ENCODE measurements at regions not wholly inside any gene's neighbourhood (a gene's known extent, or its start where the extent isn't known, plus 50 kb on each side); places are given as distances from the start of the nearest gene placed in this dataset.

DNA sequence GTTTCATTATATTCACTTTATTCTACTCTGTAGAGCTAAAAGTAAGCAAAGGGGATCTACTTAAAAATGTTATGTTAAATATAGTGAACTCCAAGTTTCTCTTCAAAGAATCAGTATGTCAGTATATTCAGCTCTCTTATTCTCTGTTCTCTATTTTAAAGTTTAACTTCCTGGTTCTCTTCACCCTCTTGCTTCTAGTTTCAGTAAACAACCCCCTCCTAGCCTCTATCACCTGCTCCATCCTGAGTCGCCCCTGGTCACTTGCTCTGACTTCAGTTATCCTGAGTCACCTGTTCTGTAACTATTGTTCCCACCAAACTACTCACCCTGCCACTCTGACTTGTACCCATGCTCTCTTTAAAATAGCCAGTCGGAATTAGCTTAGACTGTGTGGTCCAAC is 180.9 kb upstream of the AADAT start:
- Histone ChIP-seq H3K36me3 (ENCODE audit: low read depth, missing control alignments) (no peaks in the 10 kb centered on the region), H3K27ac (no peak overlapping the region), H3K4me3 (no peak overlapping the region), H3K4me1 (no peaks in the 10 kb centered on the region), H3K27me3 (no peaks in the 10 kb centered on the region), H3K9me3 (no peaks in the 10 kb centered on the region)
- intact Hi-C loops (cut with DNase I; ENCODE audit: low total_unique reads), result no loop called here
- WGBS, 2 donors, result 82 to 94% methylated on average over 2 of the region's 2 CpGs
- no peak for TF ChIP-seq POLR2A (IDR thresholded peaks at IDR 0.05)
- TF ChIP-seq, protein P1, sequence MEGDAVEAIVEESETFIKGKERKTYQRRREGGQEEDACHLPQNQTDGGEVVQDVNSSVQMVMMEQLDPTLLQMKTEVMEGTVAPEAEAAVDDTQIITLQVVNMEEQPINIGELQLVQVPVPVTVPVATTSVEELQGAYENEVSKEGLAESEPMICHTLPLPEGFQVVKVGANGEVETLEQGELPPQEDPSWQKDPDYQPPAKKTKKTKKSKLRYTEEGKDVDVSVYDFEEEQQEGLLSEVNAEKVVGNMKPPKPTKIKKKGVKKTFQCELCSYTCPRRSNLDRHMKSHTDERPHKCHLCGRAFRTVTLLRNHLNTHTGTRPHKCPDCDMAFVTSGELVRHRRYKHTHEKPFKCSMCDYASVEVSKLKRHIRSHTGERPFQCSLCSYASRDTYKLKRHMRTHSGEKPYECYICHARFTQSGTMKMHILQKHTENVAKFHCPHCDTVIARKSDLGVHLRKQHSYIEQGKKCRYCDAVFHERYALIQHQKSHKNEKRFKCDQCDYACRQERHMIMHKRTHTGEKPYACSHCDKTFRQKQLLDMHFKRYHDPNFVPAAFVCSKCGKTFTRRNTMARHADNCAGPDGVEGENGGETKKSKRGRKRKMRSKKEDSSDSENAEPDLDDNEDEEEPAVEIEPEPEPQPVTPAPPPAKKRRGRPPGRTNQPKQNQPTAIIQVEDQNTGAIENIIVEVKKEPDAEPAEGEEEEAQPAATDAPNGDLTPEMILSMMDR (IDR thresholded peaks at IDR 0.05), result no peak
- no peak for DNase-seq

DNA sequence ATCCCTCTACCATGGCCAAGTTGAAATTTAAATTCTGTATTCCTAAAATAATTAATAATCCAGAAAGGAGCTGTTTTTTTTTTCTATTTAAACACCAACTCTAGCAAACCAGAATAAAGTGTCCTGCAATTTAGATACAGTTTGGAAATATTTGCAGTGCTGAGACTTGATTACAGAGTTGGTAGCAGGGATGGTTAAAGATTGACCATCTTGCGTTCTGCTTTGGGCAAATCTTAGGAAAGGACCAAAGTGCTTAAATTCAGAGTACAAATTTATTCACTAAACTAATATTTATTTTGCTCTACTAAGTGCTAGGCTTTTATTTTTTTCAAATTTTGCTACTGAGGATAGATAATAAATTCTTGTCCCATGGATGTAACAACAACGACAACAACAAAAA is 180.2 kb upstream of the AADAT start:
- no peak for TF ChIP-seq POLR2A (IDR thresholded peaks at IDR 0.05)
- TF ChIP-seq, protein P1 (IDR thresholded peaks at IDR 0.05), result no peak

DNA sequence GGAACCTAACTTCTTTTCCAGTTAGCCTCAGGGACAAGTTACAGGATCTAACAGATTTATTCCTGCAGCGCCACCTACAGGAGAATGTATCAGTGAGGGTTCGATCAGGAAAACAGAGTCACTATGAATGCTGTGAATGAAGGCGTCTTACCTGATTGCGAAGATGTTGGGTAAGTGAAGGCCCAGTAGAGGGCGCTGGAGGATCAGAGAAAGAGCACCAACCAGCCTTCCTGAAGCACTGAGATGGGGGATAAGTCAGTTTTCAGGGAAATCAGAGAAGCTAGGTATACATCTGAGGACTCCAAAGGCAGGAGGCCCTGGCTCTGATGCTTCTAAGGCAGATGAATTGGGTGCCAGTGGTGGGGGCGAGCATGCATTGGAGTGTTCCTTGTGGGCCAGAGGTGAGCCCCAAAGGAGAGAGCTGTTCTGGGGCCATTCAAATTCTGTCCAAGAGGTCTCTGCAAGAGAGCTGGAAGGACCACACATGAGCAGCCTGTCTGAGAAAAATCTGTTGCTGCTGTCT is 169.9 kb upstream of the AADAT start:
- H3K4me3 ChIP-seq, result no peak overlapping the region
- DNase-seq, result peak; percentile 96
- H3K9me3 ChIP-seq, result no peaks in the 10 kb centered on the region
- TF ChIP-seq, protein P1 (IDR thresholded peaks at IDR 0.05), result peak; percentile 78 to 83 (median 82)
- no peak for TF ChIP-seq POLR2A (IDR thresholded peaks at IDR 0.05)
- H3K36me3 ChIP-seq (ENCODE audit: low read depth, missing control alignments), result no peaks in the 10 kb centered on the region
- no peaks in the 10 kb centered on the region for H3K4me1 ChIP-seq
- no peak overlapping the region for H3K27ac ChIP-seq
- intact Hi-C loops (cut with DNase I; ENCODE audit: low total_unique reads), result no loop called here
- 6 to 11% methylated on average over 6 of the region's 6 CpGs for WGBS, 2 donors
- no peaks in the 10 kb centered on the region for H3K27me3 ChIP-seq

More for the DNA sequence above, 180.2 kb upstream of the AADAT start:
- Histone ChIP-seq H3K4me1 (no peaks in the 10 kb centered on the region), H3K9me3 (no peaks in the 10 kb centered on the region), H3K36me3 (ENCODE audit: low read depth, missing control alignments) (no peaks in the 10 kb centered on the region), H3K27me3 (no peaks in the 10 kb centered on the region), H3K27ac (no peak overlapping the region), H3K4me3 (no peak overlapping the region)
- intact Hi-C loops (cut with DNase I; ENCODE audit: low total_unique reads), result no loop called here
- 93 to 94% methylated on average over 2 of the region's 2 CpGs for WGBS, 2 donors
- DNase-seq, result no peak

DNA sequence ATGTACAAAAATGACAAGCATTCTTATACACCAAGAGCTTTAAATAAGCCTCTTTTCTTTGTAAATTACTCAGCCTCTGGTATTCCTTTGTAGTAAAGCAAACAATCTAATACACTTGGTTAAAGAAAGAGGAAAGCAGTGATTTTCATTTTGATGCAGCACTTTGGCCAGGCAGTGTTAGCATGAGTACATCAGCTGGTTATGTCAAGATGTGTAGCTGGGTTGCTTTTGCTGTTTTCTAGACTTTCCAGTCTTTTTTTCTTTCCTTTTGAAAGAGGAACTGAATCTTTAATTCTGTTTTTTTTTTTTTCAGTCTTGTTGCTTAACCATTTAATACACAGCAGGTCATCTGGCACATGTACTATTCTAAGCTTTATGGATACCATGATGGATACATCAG is 167.1 kb upstream of the AADAT start:
- Histone ChIP-seq H3K4me1 (no peaks in the 10 kb centered on the region), H3K4me3 (no peak overlapping the region), H3K9me3 (no peaks in the 10 kb centered on the region), H3K27ac (no peak overlapping the region), H3K27me3 (no peaks in the 10 kb centered on the region), H3K36me3 (ENCODE audit: low read depth, missing control alignments) (no peaks in the 10 kb centered on the region)
- TF ChIP-seq POLR2A (IDR thresholded peaks at IDR 0.05), result no peak
- TF ChIP-seq, protein P1 (IDR thresholded peaks at IDR 0.05), result no peak
- DNase-seq, result no peak
- intact Hi-C loops (cut with DNase I; ENCODE audit: low total_unique reads), result no loop called here

DNA sequence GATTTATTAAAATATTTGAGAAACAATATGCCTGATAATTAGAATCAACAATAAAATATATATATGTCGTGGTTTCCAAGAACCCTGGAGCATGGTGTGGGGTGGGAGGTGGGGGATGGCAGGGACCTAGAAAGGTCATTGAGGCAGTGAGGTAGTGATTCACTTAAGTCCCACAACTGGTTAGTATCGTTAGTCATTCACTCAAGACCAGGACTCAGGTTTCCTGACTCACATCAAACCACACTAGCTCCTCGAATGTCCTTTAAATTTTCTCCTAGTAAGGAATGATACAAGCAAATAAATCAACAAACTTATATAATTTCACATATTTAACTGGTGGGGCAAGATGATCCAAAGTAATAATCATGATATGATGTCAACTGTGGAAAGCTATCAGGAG is 158.8 kb upstream of the AADAT start:
- TF ChIP-seq POLR2A (IDR thresholded peaks at IDR 0.05), result no peak
- TF ChIP-seq, protein P1 (IDR thresholded peaks at IDR 0.05), result no peak
- H3K36me3 ChIP-seq (ENCODE audit: low read depth, missing control alignments), result no peaks in the 10 kb centered on the region
- H3K4me3 ChIP-seq, result no peak overlapping the region
- intact Hi-C loops (cut with DNase I; ENCODE audit: low total_unique reads), result no loop called here
- no peaks in the 10 kb centered on the region for H3K4me1 ChIP-seq
- H3K9me3 ChIP-seq, result no peaks in the 10 kb centered on the region
- no peak for DNase-seq
- H3K27me3 ChIP-seq, result no peaks in the 10 kb centered on the region
- H3K27ac ChIP-seq, result no peak overlapping the region
- WGBS, 2 donors, result 89 to 90% methylated on average over 3 of the region's 3 CpGs

Data from testis (tissue), 2 donors.